HepG2 (cell line): ENCODE measurements at regions not wholly inside any gene's neighbourhood (a gene's known extent, or its start where the extent isn't known, plus 50 kb on each side); places are given as distances from the start of the nearest gene placed in this dataset.

Experiments used
- ATAC-seq: fragments of 200-7000 bp; cut with Tn5 transposase; 3 replicates; pipeline ENCODE4 v1.9.1; 2020; ENCODE audit warnings: mild to moderate bottlenecking, moderate library complexity
- BruUV-seq: library from RNA; stranded (reverse); fragments of 400-500 nt; replicated peaks from 2 replicates; lab custom pipeline; 2021; lab: Mats Ljungman, UMichigan
- CTCF ChIA-PET: fragments of 300-600 bp; formaldehyde crosslinking; extraction: SDS; loops from one replicate; lab custom pipeline; 2021; ENCODE audit warnings: low total read pairs, inconsistent platforms, low intra/inter-chr PET ratio; lab: Yijun Ruan, JAX
- POLR2A ChIA-PET: fragments of 350-600 bp; sonication (Branson Sonifier 250); formaldehyde crosslinking; loops from one replicate; lab custom pipeline; 2020; ENCODE audit warnings: antibody characterized with exemption, inconsistent platforms; lab: Yijun Ruan, JAX
- DNase-seq: peaks from one replicate; pipeline ENCODE4 v3.0.0-alpha.2; 2015; ENCODE audit warnings: low spot score
- FAIRE-seq: peaks from 3 replicates; lab custom pipeline; 2011; peaks lifted over from hg19 to GRCh38; lab: Jason Lieb, UNC
- H2AFZ ChIP-seq: one replicate; pipeline ENCODE4 v1.6.1; 2011; ENCODE audit warnings: low read length, inconsistent platforms
- H3K27ac ChIP-seq: fragments of 300-600 bp; 3 replicates; pipeline ENCODE4 v1.8.0; 2011; ENCODE audit warnings: mixed run types, mild to moderate bottlenecking, mixed read lengths, low read length, inconsistent platforms; ENCODE audit not compliant: insufficient read depth; ENCODE audit errors: extremely low read length
- H3K27me3 ChIP-seq, 2 experiments: fragments of 200-600 bp in 1 of 2; 2 replicates in 1 of 2; 3 replicates in 1 of 2; pipeline versions ENCODE4 v1.6.0 to v1.8.0; 2011; ENCODE audit warnings: low read length in 2 of 2, mild to moderate bottlenecking in 2 of 2, moderate library complexity in 2 of 2, inconsistent platforms in 1 of 2; ENCODE audit not compliant: insufficient read depth in 2 of 2, control insufficient read depth in 1 of 2
- H3K36me3 ChIP-seq, 2 experiments: fragments of 200-600 bp in 1 of 2; replicated peaks in 1 of 2; 2 replicates in 1 of 2; 3 replicates in 1 of 2; pipeline versions ENCODE4 v1.5.1 to v1.8.0; 2011; ENCODE audit warnings: low read length in 2 of 2, inconsistent platforms in 1 of 2; ENCODE audit not compliant: insufficient read depth in 2 of 2, control insufficient read depth in 1 of 2
- H3K4me1 ChIP-seq: 2 replicates; pipeline ENCODE4 v1.5.1; 2012; ENCODE audit warnings: low read length, inconsistent platforms; ENCODE audit not compliant: insufficient read depth
- H3K4me2 ChIP-seq: 2 replicates; pipeline ENCODE4 v1.6.0; 2011; ENCODE audit warnings: low read depth, low read length, inconsistent platforms
- H3K4me3 ChIP-seq, 3 experiments: fragments of 200-600 bp in 1 of 3; sonication (generic), shearing (Covaris generic) in 1 of 3; replicated peaks in 1 of 3; 2 replicates each; pipeline ENCODE4 v1.5.1; 2011 to 2016; ENCODE audit warnings: low read length in 3 of 3, inconsistent platforms in 2 of 3, low read depth in 2 of 3, mild to moderate bottlenecking in 2 of 3, control low read depth in 1 of 3, mixed read lengths in 1 of 3; ENCODE audit not compliant: insufficient read depth in 1 of 3
- H3K79me2 ChIP-seq: one replicate; pipeline ENCODE4 v1.6.1; 2011; ENCODE audit warnings: low read length, inconsistent platforms; ENCODE audit not compliant: insufficient read depth
- H3K9ac ChIP-seq: 2 replicates; pipeline ENCODE4 v1.6.0; 2011; ENCODE audit warnings: mild to moderate bottlenecking, low read depth, low read length, inconsistent platforms; ENCODE audit not compliant: insufficient read depth
- H3K9me3 ChIP-seq: 2 replicates; pipeline ENCODE4 v1.5.1; 2012; ENCODE audit warnings: mild to moderate bottlenecking, low read length
- H4K20me1 ChIP-seq: 2 replicates; pipeline ENCODE4 v1.6.0; 2011; ENCODE audit warnings: inconsistent platforms, mild to moderate bottlenecking, low read length, moderate library complexity; ENCODE audit not compliant: insufficient read depth
- GATA4 ChIP-seq: sonication (generic); IDR thresholded peaks from 2 replicates; pipeline ENCODE4 v1.6.1; 2016; ENCODE audit warnings: antibody characterized with exemption, low read depth, borderline replicate concordance
- ZNF720 ChIP-seq: sonication (generic); formaldehyde crosslinking; IDR thresholded peaks from 2 replicates; pipeline ENCODE4 v1.4.0; 2020; ENCODE audit warnings: missing genetic modification reagents
- ZNF746 ChIP-seq: sonication (generic); formaldehyde crosslinking; IDR thresholded peaks from 2 replicates; pipeline ENCODE4 v1.8.0; 2022; ENCODE audit warnings: mild to moderate bottlenecking, missing genetic modification reagents
- WGBS: methylation state at CpG from one replicate; pipeline ENCODE4 v1.1.6; 2017; ENCODE audit warnings: low lambda C conversion rate; 5-methylcytosine and 5-hydroxymethylcytosine counted together
- in situ Hi-C: cut with HindIII; loops from 2 replicates; pipeline ENCODE4 v1.10.0; 2017; ENCODE audit warnings: low pct_unique_long_range_greater_than_20kb; ENCODE audit not compliant: extremely low pct_ligation_motif_present
- intact Hi-C: fragments of 100-400 bp; cut with micrococcal nuclease; formaldehyde crosslinking; loops from one replicate; pipeline ENCODE4 v1.10.0; 2022; ENCODE audit not compliant: unreplicated experiment
- TF ChIP-seq, protein P1 (sequence below): sonication (generic); formaldehyde crosslinking; IDR thresholded peaks from 2 replicates; pipeline ENCODE4 v1.5.0; 2020; ENCODE audit warnings: mild to moderate bottlenecking, missing genetic modification reagents

DNA sequence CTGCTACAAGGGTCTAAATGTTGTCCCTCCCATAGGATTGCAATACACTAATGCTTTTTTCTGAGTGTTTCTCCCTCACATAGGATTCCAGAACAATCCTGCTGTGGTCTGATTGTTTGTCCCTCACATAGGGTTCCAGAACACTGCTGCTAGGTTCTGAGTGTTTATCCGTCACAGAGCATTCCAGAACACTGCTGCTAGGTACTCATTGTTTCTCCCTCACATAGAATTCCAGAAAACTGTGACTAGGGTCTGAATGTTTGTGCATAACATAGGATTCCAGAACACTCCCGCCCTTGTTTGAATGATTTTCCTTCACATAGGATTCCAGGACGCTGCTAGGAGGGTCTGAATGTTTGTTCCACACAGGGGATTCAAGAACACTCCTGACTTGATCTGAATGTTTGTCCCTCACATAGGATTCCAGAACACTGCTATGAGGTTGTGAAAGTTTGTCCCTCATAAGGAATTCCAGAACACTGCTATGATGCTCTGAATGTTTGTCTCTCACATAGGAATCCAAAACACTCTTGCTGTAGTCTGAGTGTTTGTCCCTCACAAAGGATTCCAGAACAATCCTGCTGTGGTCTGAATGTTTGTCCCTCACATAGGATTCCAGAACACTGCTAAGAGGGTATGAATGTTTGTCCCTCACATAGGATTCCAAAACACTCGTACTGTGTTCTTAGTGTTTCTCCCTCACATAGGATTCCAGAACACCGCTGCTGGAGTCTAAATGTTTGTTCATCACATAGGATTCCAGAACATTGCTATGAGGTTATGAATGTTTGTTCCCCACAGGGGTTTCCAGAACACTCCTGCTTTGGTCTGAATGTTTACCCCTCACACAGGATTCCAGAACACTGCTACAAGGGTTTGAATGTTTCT is 213.5 kb downstream of the FOXD4L6 start:
- no peak for FAIRE-seq
- peaks cover 40% of the 10 kb centered on the region; the same call in 1 of the 2 replicates for H3K9me3 ChIP-seq
- in situ Hi-C loops, result no loop called here
- 10% methylated on average over 5 of the region's 5 CpGs for WGBS
- H3K36me3 ChIP-seq, result no peaks in the 10 kb centered on the region
- no TSS peak for BruUV-seq
- H3K27ac ChIP-seq, result no peak overlapping the region
- CTCF ChIA-PET, result no interaction called here
- intact Hi-C loops, result no loop called here
- no peak overlapping the region for H3K9ac ChIP-seq
- H3K4me3 ChIP-seq, result no peak overlapping the region
- H2AFZ ChIP-seq, result no peak overlapping the region
- no peaks in the 10 kb centered on the region for H4K20me1 ChIP-seq
- no peak for DNase-seq
- no peak overlapping the region for H3K4me2 ChIP-seq
- POLR2A ChIA-PET, result no interaction called here
- ATAC-seq, result no peak; the same call in 1 of the 3 replicates
- H3K4me1 ChIP-seq, result peaks cover 11% of the 10 kb centered on the region; the same call in 1 of the 2 replicates
- no peaks in the 10 kb centered on the region for H3K79me2 ChIP-seq
- TF ChIP-seq, protein P1, sequence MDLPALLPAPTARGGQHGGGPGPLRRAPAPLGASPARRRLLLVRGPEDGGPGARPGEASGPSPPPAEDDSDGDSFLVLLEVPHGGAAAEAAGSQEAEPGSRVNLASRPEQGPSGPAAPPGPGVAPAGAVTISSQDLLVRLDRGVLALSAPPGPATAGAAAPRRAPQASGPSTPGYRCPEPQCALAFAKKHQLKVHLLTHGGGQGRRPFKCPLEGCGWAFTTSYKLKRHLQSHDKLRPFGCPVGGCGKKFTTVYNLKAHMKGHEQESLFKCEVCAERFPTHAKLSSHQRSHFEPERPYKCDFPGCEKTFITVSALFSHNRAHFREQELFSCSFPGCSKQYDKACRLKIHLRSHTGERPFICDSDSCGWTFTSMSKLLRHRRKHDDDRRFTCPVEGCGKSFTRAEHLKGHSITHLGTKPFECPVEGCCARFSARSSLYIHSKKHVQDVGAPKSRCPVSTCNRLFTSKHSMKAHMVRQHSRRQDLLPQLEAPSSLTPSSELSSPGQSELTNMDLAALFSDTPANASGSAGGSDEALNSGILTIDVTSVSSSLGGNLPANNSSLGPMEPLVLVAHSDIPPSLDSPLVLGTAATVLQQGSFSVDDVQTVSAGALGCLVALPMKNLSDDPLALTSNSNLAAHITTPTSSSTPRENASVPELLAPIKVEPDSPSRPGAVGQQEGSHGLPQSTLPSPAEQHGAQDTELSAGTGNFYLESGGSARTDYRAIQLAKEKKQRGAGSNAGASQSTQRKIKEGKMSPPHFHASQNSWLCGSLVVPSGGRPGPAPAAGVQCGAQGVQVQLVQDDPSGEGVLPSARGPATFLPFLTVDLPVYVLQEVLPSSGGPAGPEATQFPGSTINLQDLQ (CRISPR knock-in tag), result 0 out of 2 replicates have a peak, but pooled peaks have one; percentile 19
- no peak for TF ChIP-seq ZNF746 (CRISPR knock-in tag)
- TF ChIP-seq GATA4, result no peak
- TF ChIP-seq ZNF720, result no peak
- H3K27me3 ChIP-seq, result no peaks in the 10 kb centered on the region; a peak in 1 of 5 replicates
